HL-60 (cell line): ENCODE measurements at regions not wholly inside any gene's neighbourhood (a gene's known extent, or its start where the extent isn't known, plus 50 kb on each side); places are given as distances from the start of the nearest gene placed in this dataset.

Experiments
- DNase-seq, 2 experiments: peaks; one replicate each; pipeline ENCODE4 v3.0.0-alpha.2; 2010 to 2020; ENCODE audit warnings: low read depth in 1 of 2, low spot score in 1 of 2
- H3K27ac ChIP-seq: fragments of 250-450 bp; sonication (Bioruptor Pico); replicated peaks from 2 replicates; pipeline ENCODE4 v1.5.1; 2020; ENCODE audit warnings: mild to moderate bottlenecking, moderate library complexity
- H3K27me3 ChIP-seq: fragments of 250-450 bp; sonication (Bioruptor Pico); 2 replicates; pipeline ENCODE4 v1.5.1; 2021; ENCODE audit warnings: mild to moderate bottlenecking, moderate library complexity; ENCODE audit not compliant: insufficient read depth, poor library complexity, severe bottlenecking
- H3K4me3 ChIP-seq: replicated peaks from 2 replicates; pipeline ENCODE4 v1.5.1; 2011; ENCODE audit warnings: mild to moderate bottlenecking, control low read depth, low read length; ENCODE audit not compliant: insufficient read depth
- GABPA ChIP-seq: IDR thresholded peaks from 2 replicates; pipeline ENCODE4 v1.6.1; 2012; ENCODE audit warnings: low read depth
- POLR2AphosphoS5 ChIP-seq: IDR thresholded peaks from 2 replicates; pipeline ENCODE4 v1.6.1; 2012; ENCODE audit warnings: low read depth
- SPI1 ChIP-seq: IDR thresholded peaks from 2 replicates; pipeline ENCODE4 v1.6.1; 2012; ENCODE audit warnings: low read depth, mild to moderate bottlenecking, borderline replicate concordance
- TF ChIP-seq, protein P1 (sequence below): IDR thresholded peaks from 2 replicates; pipeline ENCODE4 v1.6.1; 2012; ENCODE audit warnings: low read depth; ENCODE audit not compliant: insufficient replicate concordance
- TF ChIP-seq, protein P2 (sequence below): IDR thresholded peaks from one replicate; pipeline ENCODE4 v1.5.1; 2011; ENCODE audit warnings: low read length, control low read depth, inconsistent platforms; ENCODE audit not compliant: insufficient read depth

DNA sequence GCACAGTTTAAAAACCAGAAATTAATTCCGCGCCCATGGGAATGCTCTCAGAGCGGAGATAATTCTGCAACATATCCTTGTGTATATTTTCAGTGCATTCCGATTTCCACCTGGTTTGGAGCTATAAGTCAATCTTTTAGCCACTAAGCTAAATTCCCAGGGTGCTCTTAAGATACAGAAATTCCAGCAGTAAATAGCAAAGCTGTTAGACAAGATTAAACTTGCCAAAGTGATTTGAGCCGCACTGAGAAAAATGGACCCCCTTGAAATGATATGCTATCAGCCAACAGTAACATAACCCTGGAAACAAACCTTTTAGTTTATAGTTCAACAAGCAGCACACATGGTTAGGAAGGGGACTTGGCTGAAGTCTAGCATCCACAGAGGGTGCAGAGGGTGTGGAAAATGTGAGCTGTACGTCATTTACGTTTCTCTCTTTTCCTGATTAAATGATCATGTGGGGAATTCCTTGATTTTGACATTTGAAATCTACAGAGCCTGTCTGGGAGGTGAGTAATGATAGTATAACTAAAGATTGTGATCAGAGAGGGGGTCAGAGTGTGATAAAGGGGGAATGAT lies 99.8 kb upstream of the COPS8 start:
- TF ChIP-seq, protein P1, sequence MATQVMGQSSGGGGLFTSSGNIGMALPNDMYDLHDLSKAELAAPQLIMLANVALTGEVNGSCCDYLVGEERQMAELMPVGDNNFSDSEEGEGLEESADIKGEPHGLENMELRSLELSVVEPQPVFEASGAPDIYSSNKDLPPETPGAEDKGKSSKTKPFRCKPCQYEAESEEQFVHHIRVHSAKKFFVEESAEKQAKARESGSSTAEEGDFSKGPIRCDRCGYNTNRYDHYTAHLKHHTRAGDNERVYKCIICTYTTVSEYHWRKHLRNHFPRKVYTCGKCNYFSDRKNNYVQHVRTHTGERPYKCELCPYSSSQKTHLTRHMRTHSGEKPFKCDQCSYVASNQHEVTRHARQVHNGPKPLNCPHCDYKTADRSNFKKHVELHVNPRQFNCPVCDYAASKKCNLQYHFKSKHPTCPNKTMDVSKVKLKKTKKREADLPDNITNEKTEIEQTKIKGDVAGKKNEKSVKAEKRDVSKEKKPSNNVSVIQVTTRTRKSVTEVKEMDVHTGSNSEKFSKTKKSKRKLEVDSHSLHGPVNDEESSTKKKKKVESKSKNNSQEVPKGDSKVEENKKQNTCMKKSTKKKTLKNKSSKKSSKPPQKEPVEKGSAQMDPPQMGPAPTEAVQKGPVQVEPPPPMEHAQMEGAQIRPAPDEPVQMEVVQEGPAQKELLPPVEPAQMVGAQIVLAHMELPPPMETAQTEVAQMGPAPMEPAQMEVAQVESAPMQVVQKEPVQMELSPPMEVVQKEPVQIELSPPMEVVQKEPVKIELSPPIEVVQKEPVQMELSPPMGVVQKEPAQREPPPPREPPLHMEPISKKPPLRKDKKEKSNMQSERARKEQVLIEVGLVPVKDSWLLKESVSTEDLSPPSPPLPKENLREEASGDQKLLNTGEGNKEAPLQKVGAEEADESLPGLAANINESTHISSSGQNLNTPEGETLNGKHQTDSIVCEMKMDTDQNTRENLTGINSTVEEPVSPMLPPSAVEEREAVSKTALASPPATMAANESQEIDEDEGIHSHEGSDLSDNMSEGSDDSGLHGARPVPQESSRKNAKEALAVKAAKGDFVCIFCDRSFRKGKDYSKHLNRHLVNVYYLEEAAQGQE: no peak
- TF ChIP-seq POLR2AphosphoS5: no peak
- no peak for TF ChIP-seq GABPA
- TF ChIP-seq, protein P2, sequence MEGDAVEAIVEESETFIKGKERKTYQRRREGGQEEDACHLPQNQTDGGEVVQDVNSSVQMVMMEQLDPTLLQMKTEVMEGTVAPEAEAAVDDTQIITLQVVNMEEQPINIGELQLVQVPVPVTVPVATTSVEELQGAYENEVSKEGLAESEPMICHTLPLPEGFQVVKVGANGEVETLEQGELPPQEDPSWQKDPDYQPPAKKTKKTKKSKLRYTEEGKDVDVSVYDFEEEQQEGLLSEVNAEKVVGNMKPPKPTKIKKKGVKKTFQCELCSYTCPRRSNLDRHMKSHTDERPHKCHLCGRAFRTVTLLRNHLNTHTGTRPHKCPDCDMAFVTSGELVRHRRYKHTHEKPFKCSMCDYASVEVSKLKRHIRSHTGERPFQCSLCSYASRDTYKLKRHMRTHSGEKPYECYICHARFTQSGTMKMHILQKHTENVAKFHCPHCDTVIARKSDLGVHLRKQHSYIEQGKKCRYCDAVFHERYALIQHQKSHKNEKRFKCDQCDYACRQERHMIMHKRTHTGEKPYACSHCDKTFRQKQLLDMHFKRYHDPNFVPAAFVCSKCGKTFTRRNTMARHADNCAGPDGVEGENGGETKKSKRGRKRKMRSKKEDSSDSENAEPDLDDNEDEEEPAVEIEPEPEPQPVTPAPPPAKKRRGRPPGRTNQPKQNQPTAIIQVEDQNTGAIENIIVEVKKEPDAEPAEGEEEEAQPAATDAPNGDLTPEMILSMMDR: no peak
- no peak for DNase-seq
- Histone ChIP-seq H3K4me3 (no peak overlapping the region), H3K27me3 (peaks cover 6% of the 10 kb centered on the region), H3K27ac (no peak overlapping the region)

DNA sequence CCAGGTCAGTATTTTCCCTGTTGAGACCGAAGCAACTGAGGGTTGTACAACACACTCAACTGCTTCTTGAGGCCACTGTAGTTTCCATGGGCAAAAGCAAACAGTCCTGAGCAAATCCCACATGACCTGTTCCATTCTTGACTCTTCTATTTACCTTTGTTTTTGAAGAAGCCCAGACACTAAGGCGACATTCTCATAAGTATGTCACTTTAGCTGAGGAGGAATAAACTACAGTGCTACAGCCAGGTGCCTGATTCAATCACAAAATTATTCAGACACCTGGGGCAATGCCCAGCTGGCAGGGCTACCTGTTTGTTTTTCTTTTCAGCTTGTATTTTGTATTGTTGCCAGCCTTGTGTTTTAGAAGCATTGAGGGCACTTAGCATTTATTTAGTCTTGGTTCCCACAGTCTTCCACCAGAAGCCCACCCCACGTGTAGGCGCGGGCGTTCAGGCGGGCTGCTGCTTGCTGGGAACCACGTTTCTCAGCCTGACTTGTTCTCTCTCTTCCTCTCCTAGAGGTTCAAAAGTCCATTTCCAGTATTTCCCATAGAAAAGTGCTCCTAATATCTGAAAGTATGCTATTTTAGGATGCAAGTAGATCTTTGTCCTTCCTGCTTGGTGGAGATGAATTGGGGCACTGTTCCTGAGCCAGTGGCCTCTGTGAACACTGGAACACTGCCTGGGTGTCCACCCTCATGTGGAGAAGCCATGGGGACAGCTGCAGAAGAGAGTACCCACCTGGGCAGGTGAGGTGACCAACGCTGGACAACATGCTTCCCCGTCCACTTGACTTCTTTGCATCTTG lies 99.0 kb upstream of the COPS8 start:
- no peak overlapping the region for H3K4me3 ChIP-seq
- no peak for TF ChIP-seq POLR2AphosphoS5
- TF ChIP-seq GABPA: no peak
- TF ChIP-seq, protein P1: no peak
- no peak for TF ChIP-seq SPI1
- TF ChIP-seq, protein P2: no peak
- no peak for DNase-seq
- H3K27me3 ChIP-seq: peaks cover 6% of the 10 kb centered on the region
- no peak overlapping the region for H3K27ac ChIP-seq

DNA sequence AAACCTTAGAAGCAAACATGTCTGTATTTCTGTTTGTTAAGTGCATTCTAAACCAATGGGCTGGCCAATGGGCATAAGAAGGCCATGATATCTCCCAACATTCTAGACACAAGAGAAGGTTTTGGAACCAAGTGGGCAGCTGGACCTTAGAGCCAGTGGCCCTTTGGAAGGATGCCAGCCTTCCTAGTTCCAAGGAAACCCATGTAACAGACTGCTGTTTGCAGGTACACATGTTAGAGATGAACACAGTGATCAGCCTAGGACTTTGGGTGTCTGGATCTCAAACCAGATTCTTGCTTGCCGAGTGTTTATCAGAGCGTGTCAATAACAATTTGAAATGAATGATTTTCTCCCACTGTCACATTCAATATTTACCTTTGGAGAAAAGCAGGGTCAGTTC lies 97.5 kb upstream of the COPS8 start:
- Histone ChIP-seq H3K27me3 (peaks cover 6% of the 10 kb centered on the region), H3K27ac (no peak overlapping the region), H3K4me3 (no peak overlapping the region)
- DNase-seq: no peak
- TF ChIP-seq, protein P2: no peak
- TF ChIP-seq, protein P1: no peak
